H9 (cell line): ENCODE measurements at regions not wholly inside any gene's neighbourhood (a gene's known extent, or its start where the extent isn't known, plus 50 kb on each side); places are given as distances from the start of the nearest gene placed in this dataset.

Experiments
- DNase-seq: peaks from one replicate; pipeline ENCODE4 v3.0.0-alpha.2; 2017
- H2AFZ ChIP-seq: one replicate; pipeline ENCODE4 v1.6.1; 2013; ENCODE audit warnings: mild to moderate bottlenecking, low read length, control low read depth, moderate library complexity
- H2AK5ac ChIP-seq: 2 replicates; pipeline ENCODE4 v1.6.1; 2013; ENCODE audit warnings: low read length, control low read depth, mixed read lengths; ENCODE audit not compliant: insufficient read length
- H2BK120ac ChIP-seq: one replicate; pipeline ENCODE4 v1.6.1; 2013; ENCODE audit warnings: low read depth, mild to moderate bottlenecking, low read length, control low read depth, inconsistent platforms; ENCODE audit not compliant: poor library complexity, severe bottlenecking
- H2BK12ac ChIP-seq: 2 replicates; pipeline ENCODE4 v1.6.1; 2013; ENCODE audit warnings: low read length, control low read depth, mixed read lengths, low read depth; ENCODE audit not compliant: insufficient read length
- H2BK15ac ChIP-seq: 2 replicates; pipeline ENCODE4 v1.6.1; 2013; ENCODE audit warnings: low read depth, low read length, control low read depth
- H2BK20ac ChIP-seq: one replicate; pipeline ENCODE4 v1.6.1; 2013; ENCODE audit warnings: low read depth, mild to moderate bottlenecking, low read length, control low read depth, inconsistent platforms; ENCODE audit not compliant: poor library complexity, severe bottlenecking
- H2BK5ac ChIP-seq: 2 replicates; pipeline ENCODE4 v1.6.1; 2013; ENCODE audit warnings: low read length, control low read depth, mixed read lengths; ENCODE audit not compliant: insufficient read length
- H3K14ac ChIP-seq: 2 replicates; pipeline ENCODE4 v1.6.1; 2013; ENCODE audit warnings: low read length, control low read depth; ENCODE audit not compliant: insufficient read depth
- H3K18ac ChIP-seq: 2 replicates; pipeline ENCODE4 v1.6.1; 2013; ENCODE audit warnings: low read depth, mild to moderate bottlenecking, mixed read lengths, low read length, control low read depth; ENCODE audit not compliant: insufficient read length
- H3K23ac ChIP-seq: 2 replicates; pipeline ENCODE4 v1.6.1; 2013; ENCODE audit warnings: low read length, control low read depth, mixed read lengths, low read depth; ENCODE audit not compliant: insufficient read length
- H3K23me2 ChIP-seq: 2 replicates; pipeline ENCODE4 v1.6.1; 2013; ENCODE audit warnings: low read depth, mild to moderate bottlenecking, mixed read lengths, low read length, control low read depth; ENCODE audit not compliant: insufficient read length, poor library complexity, severe bottlenecking
- H3K27ac ChIP-seq: 2 replicates; pipeline ENCODE4 v1.5.1; 2013; ENCODE audit warnings: low read length, control low read depth, mixed read lengths, low read depth; ENCODE audit not compliant: insufficient read length
- H3K27me3 ChIP-seq: 2 replicates; pipeline ENCODE4 v1.6.1; 2013; ENCODE audit warnings: low read length, control low read depth, inconsistent platforms; ENCODE audit not compliant: insufficient read depth
- H3K4ac ChIP-seq: 2 replicates; pipeline ENCODE4 v1.6.1; 2013; ENCODE audit warnings: low read depth, mild to moderate bottlenecking, control low read depth, inconsistent platforms, low read length, moderate library complexity
- H3K4me1 ChIP-seq: 2 replicates; pipeline ENCODE4 v1.6.1; 2013; ENCODE audit warnings: low read length, control low read depth, inconsistent platforms; ENCODE audit not compliant: insufficient read depth
- H3K4me2 ChIP-seq: 2 replicates; pipeline ENCODE4 v1.6.1; 2013; ENCODE audit warnings: low read length, control low read depth, mixed read lengths; ENCODE audit not compliant: insufficient read length, insufficient read depth
- H3K56ac ChIP-seq: 2 replicates; pipeline ENCODE4 v1.6.1; 2013; ENCODE audit warnings: low read depth, mild to moderate bottlenecking, mixed read lengths, low read length, control low read depth; ENCODE audit not compliant: insufficient read length
- H3K79me1 ChIP-seq: 2 replicates; pipeline ENCODE4 v1.6.1; 2013; ENCODE audit warnings: low read depth, mild to moderate bottlenecking, moderate library complexity, low read length, control low read depth, inconsistent platforms; ENCODE audit not compliant: insufficient read depth, poor library complexity, severe bottlenecking
- H3K79me2 ChIP-seq: 2 replicates; pipeline ENCODE4 v1.6.1; 2013; ENCODE audit warnings: low read length, control low read depth, inconsistent platforms; ENCODE audit not compliant: insufficient read depth
- H3K9ac ChIP-seq: 2 replicates; pipeline ENCODE4 v1.6.1; 2013; ENCODE audit warnings: low read length, control low read depth, mixed read lengths; ENCODE audit not compliant: insufficient read length; ENCODE audit errors: extremely low read depth
- H3K9me3 ChIP-seq: one replicate; pipeline ENCODE4 v1.6.1; 2013; ENCODE audit warnings: low read depth, low read length, inconsistent platforms; ENCODE audit not compliant: control insufficient read depth
- H3T11ph ChIP-seq: one replicate; pipeline ENCODE4 v1.6.1; 2013; ENCODE audit warnings: mild to moderate bottlenecking, low read length, control low read depth, inconsistent platforms
- H4K20me1 ChIP-seq: one replicate; pipeline ENCODE4 v1.6.1; 2013; ENCODE audit not compliant: control insufficient read depth, insufficient read length, insufficient read depth
- H4K5ac ChIP-seq: 2 replicates; pipeline ENCODE4 v1.6.1; 2013; ENCODE audit warnings: low read depth, mild to moderate bottlenecking, mixed read lengths, low read length, control low read depth; ENCODE audit not compliant: insufficient read length
- H4K8ac ChIP-seq: replicated peaks from 2 replicates; pipeline ENCODE4 v1.6.1; 2013; ENCODE audit warnings: low read length, control low read depth, mixed read lengths, low read depth; ENCODE audit not compliant: insufficient read length
- H4K91ac ChIP-seq: 2 replicates; pipeline ENCODE4 v1.6.1; 2013; ENCODE audit warnings: low read depth, mild to moderate bottlenecking, moderate library complexity, mixed read lengths, low read length, control low read depth; ENCODE audit not compliant: insufficient read length
- H3K27ac Mint-ChIP-seq, 3 experiments: 2 replicates in 2 of 3; 3 replicates in 1 of 3; pipeline ENCODE4 v1.8.0; 2020 to 2021; ENCODE audit warnings: mixed read lengths in 3 of 3, mild to moderate bottlenecking in 1 of 3, moderate library complexity in 1 of 3
- H3K27me3 Mint-ChIP-seq: 2 replicates; pipeline ENCODE4 v1.8.0; 2021; ENCODE audit warnings: low read depth, mild to moderate bottlenecking, moderate library complexity, mixed read lengths
- H3K36me3 Mint-ChIP-seq, 3 experiments: 2 replicates in 2 of 3; 3 replicates in 1 of 3; pipeline ENCODE4 v1.8.0; 2020 to 2021; ENCODE audit warnings: low read depth in 3 of 3, mixed read lengths in 3 of 3; ENCODE audit not compliant: insufficient read depth in 1 of 3
- H3K4me1 Mint-ChIP-seq, 2 experiments: 2 replicates each; pipeline ENCODE4 v1.8.0; 2020; ENCODE audit warnings: mixed read lengths in 2 of 2
- H3K4me3 Mint-ChIP-seq, 2 experiments: 2 replicates in 1 of 2; 3 replicates in 1 of 2; pipeline ENCODE4 v1.8.0; 2020 to 2021; ENCODE audit warnings: mild to moderate bottlenecking in 2 of 2, mixed read lengths in 2 of 2, moderate library complexity in 1 of 2
- H3K9me3 Mint-ChIP-seq, 2 experiments: 2 replicates in 1 of 2; 3 replicates in 1 of 2; pipeline ENCODE4 v1.8.0; 2020; ENCODE audit warnings: mild to moderate bottlenecking in 2 of 2, mixed read lengths in 2 of 2, moderate library complexity in 1 of 2
- WGBS: extraction: QIAGEN DNeasy Blood & Tissue Kit; methylation state at CpG from one replicate; pipeline ENCODE4 v1.1.7; 2013; ENCODE audit warnings: missing lambda C conversion rate, low lambda C conversion rate, mixed read lengths; ENCODE audit not compliant: insufficient read length; ENCODE audit errors: extremely low coverage; 5-methylcytosine and 5-hydroxymethylcytosine counted together
- TF ChIP-seq, protein P1 (sequence below): fragments of 200-600 bp; sonication (generic); conservative IDR thresholded peaks from 3 replicates; pipeline ENCODE4 v1.8.0; 2021; ENCODE audit warnings: antibody characterized with exemption, mild to moderate bottlenecking

- H4K5ac ChIP-seq: no peak overlapping the region
- H3K56ac ChIP-seq: no peak overlapping the region
- H4K91ac ChIP-seq: no peak overlapping the region
- H2AFZ ChIP-seq: no peak overlapping the region
- H3K23ac ChIP-seq: no peak overlapping the region
- H4K8ac ChIP-seq: no peak overlapping the region
- WGBS: no CpG with 5 or more reads among the region's 5 CpGs
- H3K4ac ChIP-seq: no peak overlapping the region
- Mint-ChIP-seq H3K27ac (peak overlapping the region in 1 of 3 experiments; percentile 56; a peak in 1 of 7 replicates), H3K27me3 (peaks cover 33% of the 10 kb centered on the region), H3K9me3 (peaks cover 5 to 8% of the 10 kb centered on the region in 2 experiments), H3K4me1 (peaks cover 28 to 44% of the 10 kb centered on the region in 2 experiments), H3K4me3 (no peak overlapping the region), H3K36me3 (0 out of 7 replicates have a peak, but pooled peaks cover 0 to 5% (median 0%) of the 10 kb centered on the region in 3 experiments)
- no peaks in the 10 kb centered on the region for H3K27me3 ChIP-seq
- H3T11ph ChIP-seq: no peak overlapping the region
- DNase-seq: no peak
- no peak overlapping the region for H2BK15ac ChIP-seq
- no peak overlapping the region for H2BK5ac ChIP-seq
- H3K9ac ChIP-seq: no peak overlapping the region
- no peaks in the 10 kb centered on the region for H4K20me1 ChIP-seq
- H3K9me3 ChIP-seq: no peaks in the 10 kb centered on the region
- no peak overlapping the region for H2BK20ac ChIP-seq
- no peak overlapping the region for H2BK12ac ChIP-seq
- no peaks in the 10 kb centered on the region for H3K79me1 ChIP-seq
- H3K23me2 ChIP-seq: no peaks in the 10 kb centered on the region
- H2BK120ac ChIP-seq: no peak overlapping the region
- H3K14ac ChIP-seq: no peak overlapping the region; the same call in 1 of the 2 replicates
- no peak overlapping the region for H2AK5ac ChIP-seq
- TF ChIP-seq, protein P1, sequence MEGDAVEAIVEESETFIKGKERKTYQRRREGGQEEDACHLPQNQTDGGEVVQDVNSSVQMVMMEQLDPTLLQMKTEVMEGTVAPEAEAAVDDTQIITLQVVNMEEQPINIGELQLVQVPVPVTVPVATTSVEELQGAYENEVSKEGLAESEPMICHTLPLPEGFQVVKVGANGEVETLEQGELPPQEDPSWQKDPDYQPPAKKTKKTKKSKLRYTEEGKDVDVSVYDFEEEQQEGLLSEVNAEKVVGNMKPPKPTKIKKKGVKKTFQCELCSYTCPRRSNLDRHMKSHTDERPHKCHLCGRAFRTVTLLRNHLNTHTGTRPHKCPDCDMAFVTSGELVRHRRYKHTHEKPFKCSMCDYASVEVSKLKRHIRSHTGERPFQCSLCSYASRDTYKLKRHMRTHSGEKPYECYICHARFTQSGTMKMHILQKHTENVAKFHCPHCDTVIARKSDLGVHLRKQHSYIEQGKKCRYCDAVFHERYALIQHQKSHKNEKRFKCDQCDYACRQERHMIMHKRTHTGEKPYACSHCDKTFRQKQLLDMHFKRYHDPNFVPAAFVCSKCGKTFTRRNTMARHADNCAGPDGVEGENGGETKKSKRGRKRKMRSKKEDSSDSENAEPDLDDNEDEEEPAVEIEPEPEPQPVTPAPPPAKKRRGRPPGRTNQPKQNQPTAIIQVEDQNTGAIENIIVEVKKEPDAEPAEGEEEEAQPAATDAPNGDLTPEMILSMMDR: no peak
- H3K18ac ChIP-seq: no peak overlapping the region
- H3K4me2 ChIP-seq: no peak overlapping the region
- H3K27ac ChIP-seq: no peak overlapping the region
- H3K79me2 ChIP-seq: no peaks in the 10 kb centered on the region
- peaks cover 2% of the 10 kb centered on the region; the same call in 1 of the 2 replicates for H3K4me1 ChIP-seq
Observed at GRCh38 chr17:77750427-77751043, 208.0 kb upstream of the TNRC6C start.
